ENCODE measurements at regions not wholly inside any gene's neighbourhood (a gene's known extent, or its start where the extent isn't known, plus 50 kb on each side); places are given as distances from the start of the nearest gene placed in this dataset.

DNA sequence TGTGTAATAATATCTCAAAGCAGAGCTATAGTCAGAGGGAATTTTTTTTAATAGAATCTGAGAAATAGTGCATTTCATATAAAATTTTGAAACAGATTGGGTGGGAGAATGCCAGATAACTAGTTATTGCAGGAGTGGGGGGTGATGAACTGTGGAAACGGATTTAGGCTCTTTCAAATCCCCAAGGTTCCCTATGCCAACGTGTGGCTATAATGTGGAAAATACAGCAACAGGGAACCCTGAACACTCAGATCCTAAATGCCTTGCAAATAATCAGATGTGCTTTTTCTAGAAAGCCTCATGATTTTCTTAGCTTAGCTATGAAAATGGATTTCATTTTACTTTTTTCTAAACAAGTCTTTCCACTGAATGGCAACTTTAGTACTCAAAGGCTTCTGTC, 180.5 kb upstream of the DMAC1 start (continued):
- TF ChIP-seq, protein P1, sequence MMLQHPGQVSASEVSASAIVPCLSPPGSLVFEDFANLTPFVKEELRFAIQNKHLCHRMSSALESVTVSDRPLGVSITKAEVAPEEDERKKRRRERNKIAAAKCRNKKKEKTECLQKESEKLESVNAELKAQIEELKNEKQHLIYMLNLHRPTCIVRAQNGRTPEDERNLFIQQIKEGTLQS (IDR thresholded peaks at IDR 0.05; ENCODE audit: insufficient read depth, low read depth, low read length): no peak
